ENCODE measurements at regions not wholly inside any gene's neighbourhood (a gene's known extent, or its start where the extent isn't known, plus 50 kb on each side); places are given as distances from the start of the nearest gene placed in this dataset.

DNA sequence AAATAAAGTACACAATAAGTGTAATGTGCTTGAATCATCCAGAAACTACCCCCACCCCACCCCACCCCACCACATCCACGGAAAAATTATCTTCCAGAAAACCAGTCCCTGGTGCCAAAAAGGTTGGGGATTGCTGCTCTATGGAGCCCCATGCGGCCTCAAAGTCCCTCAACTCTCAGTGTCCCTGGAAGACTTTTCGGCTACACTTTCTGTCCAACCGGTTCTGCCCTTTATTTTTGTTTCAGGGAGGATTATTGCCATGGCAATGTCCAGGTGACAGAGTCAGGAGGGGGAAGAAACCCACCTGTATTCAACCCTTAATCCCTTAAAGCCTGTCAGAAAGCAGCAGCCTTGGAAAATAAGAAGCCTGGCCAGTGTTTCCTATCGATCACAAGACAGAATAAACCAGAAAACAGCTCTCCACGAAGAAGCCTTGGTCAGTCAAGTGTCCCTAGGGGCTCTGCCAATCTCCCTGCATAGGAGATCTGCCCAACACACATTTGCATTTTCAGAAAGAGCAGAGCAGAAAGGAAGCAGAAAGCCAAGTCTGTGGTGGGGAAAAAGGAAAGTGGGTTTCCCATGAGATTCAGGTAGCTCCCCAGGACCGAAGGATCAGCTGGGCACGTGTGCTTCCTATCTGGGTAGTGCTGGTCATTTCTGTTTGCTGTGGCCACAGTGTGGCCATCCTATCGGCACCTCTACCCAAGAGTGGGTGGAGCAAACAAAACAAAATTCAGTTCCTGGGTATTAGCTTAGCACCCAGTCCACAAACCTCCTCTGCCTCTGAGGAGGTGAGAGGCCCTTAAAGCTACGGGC, 342.7 kb downstream of the SOX9 start:
- TF ChIP-seq, protein P1, sequence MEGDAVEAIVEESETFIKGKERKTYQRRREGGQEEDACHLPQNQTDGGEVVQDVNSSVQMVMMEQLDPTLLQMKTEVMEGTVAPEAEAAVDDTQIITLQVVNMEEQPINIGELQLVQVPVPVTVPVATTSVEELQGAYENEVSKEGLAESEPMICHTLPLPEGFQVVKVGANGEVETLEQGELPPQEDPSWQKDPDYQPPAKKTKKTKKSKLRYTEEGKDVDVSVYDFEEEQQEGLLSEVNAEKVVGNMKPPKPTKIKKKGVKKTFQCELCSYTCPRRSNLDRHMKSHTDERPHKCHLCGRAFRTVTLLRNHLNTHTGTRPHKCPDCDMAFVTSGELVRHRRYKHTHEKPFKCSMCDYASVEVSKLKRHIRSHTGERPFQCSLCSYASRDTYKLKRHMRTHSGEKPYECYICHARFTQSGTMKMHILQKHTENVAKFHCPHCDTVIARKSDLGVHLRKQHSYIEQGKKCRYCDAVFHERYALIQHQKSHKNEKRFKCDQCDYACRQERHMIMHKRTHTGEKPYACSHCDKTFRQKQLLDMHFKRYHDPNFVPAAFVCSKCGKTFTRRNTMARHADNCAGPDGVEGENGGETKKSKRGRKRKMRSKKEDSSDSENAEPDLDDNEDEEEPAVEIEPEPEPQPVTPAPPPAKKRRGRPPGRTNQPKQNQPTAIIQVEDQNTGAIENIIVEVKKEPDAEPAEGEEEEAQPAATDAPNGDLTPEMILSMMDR (IDR thresholded peaks at IDR 0.05): no peak
- TF ChIP-seq POLR2AphosphoS5 (IDR thresholded peaks at IDR 0.05; ENCODE audit: insufficient read depth in 1 of 2, low read depth in 1 of 2): no peak

Measured in vagina (tissue), 2 donors.